Stomach (tissue), 4 donors: ENCODE measurements at regions not wholly inside any gene's neighbourhood (a gene's known extent, or its start where the extent isn't known, plus 50 kb on each side); places are given as distances from the start of the nearest gene placed in this dataset.

Experiments used
- POLR2A ChIP-seq, 4 donors: fragments of 450-650 bp; IDR thresholded peaks; one replicate each; pipeline ENCODE4 v1.6.1; 2016; ENCODE audit warnings: antibody characterized with exemption in 4 of 4, control low read depth in 2 of 4, mild to moderate bottlenecking in 1 of 4, moderate library complexity in 1 of 4
- TF ChIP-seq, protein P1 (sequence below), 7 experiments: fragments of 450-650 bp in 4 of 7; fragments of 200-600 bp in 3 of 7; sonication (generic) in 3 of 7; IDR thresholded peaks; one replicate each; pipeline ENCODE4 v1.5.1; 2016 to 2019; ENCODE audit warnings: antibody characterized with exemption in 7 of 7, control low read depth in 2 of 7, mild to moderate bottlenecking in 1 of 7

DNA sequence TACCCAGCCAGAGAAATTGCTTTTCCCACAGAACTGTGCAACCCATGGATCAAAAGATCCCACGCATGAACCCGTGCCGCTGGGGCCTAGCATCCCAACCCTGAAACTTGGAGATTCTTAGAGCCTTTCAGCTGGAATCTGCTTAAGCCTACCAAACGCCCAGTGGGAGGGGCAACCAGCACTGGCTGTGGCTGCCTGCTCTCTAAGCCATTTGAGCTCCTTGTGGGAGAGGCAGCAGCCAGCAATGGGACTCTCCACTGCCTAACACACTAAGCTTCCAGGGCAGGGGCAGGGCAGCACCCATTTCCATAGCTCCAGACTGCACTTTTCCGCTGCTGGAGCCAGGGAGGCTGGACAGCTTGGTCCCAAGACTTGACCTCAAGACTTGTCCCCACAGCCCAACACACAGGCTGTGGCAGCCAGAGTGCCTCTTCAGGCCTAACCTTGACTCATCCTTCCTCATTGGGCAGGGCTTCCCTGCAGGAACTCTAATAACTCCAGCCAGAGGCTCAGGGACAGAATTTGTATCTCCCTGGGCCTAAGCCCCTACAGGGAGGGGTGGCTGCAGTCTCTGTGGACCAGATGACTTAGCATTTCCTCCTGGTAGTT, 437.4 kb downstream of the MTRR start:
- TF ChIP-seq POLR2A (IDR thresholded peaks at IDR 0.05) = no peak
- TF ChIP-seq, protein P1, sequence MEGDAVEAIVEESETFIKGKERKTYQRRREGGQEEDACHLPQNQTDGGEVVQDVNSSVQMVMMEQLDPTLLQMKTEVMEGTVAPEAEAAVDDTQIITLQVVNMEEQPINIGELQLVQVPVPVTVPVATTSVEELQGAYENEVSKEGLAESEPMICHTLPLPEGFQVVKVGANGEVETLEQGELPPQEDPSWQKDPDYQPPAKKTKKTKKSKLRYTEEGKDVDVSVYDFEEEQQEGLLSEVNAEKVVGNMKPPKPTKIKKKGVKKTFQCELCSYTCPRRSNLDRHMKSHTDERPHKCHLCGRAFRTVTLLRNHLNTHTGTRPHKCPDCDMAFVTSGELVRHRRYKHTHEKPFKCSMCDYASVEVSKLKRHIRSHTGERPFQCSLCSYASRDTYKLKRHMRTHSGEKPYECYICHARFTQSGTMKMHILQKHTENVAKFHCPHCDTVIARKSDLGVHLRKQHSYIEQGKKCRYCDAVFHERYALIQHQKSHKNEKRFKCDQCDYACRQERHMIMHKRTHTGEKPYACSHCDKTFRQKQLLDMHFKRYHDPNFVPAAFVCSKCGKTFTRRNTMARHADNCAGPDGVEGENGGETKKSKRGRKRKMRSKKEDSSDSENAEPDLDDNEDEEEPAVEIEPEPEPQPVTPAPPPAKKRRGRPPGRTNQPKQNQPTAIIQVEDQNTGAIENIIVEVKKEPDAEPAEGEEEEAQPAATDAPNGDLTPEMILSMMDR (IDR thresholded peaks at IDR 0.05) = no peak
